Pancreas (tissue), 10 donors: ENCODE measurements at regions not wholly inside any gene's neighbourhood (a gene's known extent, or its start where the extent isn't known, plus 50 kb on each side); places are given as distances from the start of the nearest gene placed in this dataset.
"Not testable (repeated sequence)": the region's sequence is repeated elsewhere in the genome, so short reads cannot be mapped to it uniquely, and the experiment has no call there.

ENCODE experiments used
- ATAC-seq, 4 donors: fragments of 200-7000 bp; cut with Tn5 transposase; one replicate each; pipeline versions ENCODE4 v1.8.0 to v1.9.1; 2020; ENCODE audit warnings: mild to moderate bottlenecking in 4 of 4, moderate library complexity in 4 of 4
- DNase-seq, 6 donors: peaks; one replicate each; pipeline ENCODE4 v3.0.0-alpha.2; 2020
- FAIRE-seq: peaks from 2 replicates; lab custom pipeline; 2012; peaks lifted over from hg19 to GRCh38; lab: Jason Lieb, UNC
- H3K27ac ChIP-seq, 4 donors: fragments of 200-600 bp; sonication (generic); 1 replicate in 3 of 4; 2 replicates in 1 of 4; pipeline versions ENCODE4 v1.5.0 to v1.8.0; 2020
- H3K27me3 ChIP-seq, 4 donors: fragments of 200-600 bp; one replicate each; pipeline ENCODE4 v1.8.0; 2021
- H3K36me3 ChIP-seq, 3 donors: fragments of 200-600 bp; sonication (generic) in 1 of 3; one replicate each; pipeline versions ENCODE4 v1.5.0 to v1.8.0; 2020 to 2021
- H3K4me1 ChIP-seq, 3 donors: fragments of 200-600 bp; one replicate each; pipeline ENCODE4 v1.8.0; 2021
- H3K4me3 ChIP-seq, 4 donors: fragments of 200-600 bp; sonication (generic) in 2 of 4; one replicate each; pipeline versions ENCODE4 v1.5.0 to v1.8.0; 2020 to 2021
- H3K9me3 ChIP-seq, 4 donors: fragments of 200-600 bp; one replicate each; pipeline ENCODE4 v1.8.0; 2021
- WGBS, 2 donors: extraction: QIAGEN DNeasy Blood & Tissue Kit; methylation state at CpG; one replicate each; pipeline ENCODE4 v1.1.7; 2013; 5-methylcytosine and 5-hydroxymethylcytosine counted together
- intact Hi-C, 3 donors: fragments of 100-400 bp; cut with DNase I; formaldehyde crosslinking; loops; one replicate each; pipeline versions ENCODE4 v1.11.1 to v1.14.2; 2022
- TF ChIP-seq, protein P1 (sequence below), 4 donors: fragments of 200-600 bp; sonication (generic) in 3 of 4; IDR thresholded peaks; one replicate each; pipeline versions ENCODE4 v1.5.0 to v1.8.0; 2021; ENCODE audit warnings: antibody characterized with exemption in 4 of 4
- donor health status: healthy with polysubstance abuse.
- donor health status: DM: no; HTN: no; CAD: no; lungs with moderate emphysema.
- donor health status: DM: no; HTN: no; CAD: no.
- donor health status: control.
- donor health status: control.
- donor health status: Bipolar disorder and iron deficiency.
- donor health status: DM: yes; HTN: yes; CAD: no.
- donor health status: DM: no; HTN: no; CAD: no.
- donor health status: DM: no; HTN: no; CAD: no.
- donor health status: DM: yes; HTN: yes; CAD: no.

- DNase-seq = peak in 1 of 6 donors; percentile 6
- H3K27ac ChIP-seq = no peak overlapping the region
- TF ChIP-seq, protein P1, sequence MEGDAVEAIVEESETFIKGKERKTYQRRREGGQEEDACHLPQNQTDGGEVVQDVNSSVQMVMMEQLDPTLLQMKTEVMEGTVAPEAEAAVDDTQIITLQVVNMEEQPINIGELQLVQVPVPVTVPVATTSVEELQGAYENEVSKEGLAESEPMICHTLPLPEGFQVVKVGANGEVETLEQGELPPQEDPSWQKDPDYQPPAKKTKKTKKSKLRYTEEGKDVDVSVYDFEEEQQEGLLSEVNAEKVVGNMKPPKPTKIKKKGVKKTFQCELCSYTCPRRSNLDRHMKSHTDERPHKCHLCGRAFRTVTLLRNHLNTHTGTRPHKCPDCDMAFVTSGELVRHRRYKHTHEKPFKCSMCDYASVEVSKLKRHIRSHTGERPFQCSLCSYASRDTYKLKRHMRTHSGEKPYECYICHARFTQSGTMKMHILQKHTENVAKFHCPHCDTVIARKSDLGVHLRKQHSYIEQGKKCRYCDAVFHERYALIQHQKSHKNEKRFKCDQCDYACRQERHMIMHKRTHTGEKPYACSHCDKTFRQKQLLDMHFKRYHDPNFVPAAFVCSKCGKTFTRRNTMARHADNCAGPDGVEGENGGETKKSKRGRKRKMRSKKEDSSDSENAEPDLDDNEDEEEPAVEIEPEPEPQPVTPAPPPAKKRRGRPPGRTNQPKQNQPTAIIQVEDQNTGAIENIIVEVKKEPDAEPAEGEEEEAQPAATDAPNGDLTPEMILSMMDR (IDR thresholded peaks at IDR 0.05) = no peak
Measured at GRCh38 chr9:93891549-93892310, 63.4 kb downstream of the BARX1 start.

DNA sequence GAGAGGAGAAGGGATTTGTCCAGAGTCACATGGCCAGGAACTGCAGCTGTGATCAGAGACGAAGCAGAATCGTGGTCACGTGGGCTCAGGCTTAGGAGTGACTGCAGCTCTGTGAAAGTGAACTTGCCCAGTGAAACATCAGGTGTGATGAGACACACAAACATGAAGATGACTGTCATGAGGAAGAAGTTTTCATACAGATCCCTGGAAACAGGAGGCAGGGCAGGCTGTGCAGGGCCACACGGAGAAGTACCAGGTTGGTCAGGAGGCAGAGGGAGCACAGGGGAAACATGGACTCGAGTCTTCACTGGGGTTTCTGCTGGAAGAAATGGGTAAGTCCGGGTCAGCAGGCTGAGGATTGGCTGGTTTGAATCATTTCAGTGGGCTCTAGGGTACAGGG is 64.1 kb downstream of the BARX1 start:
- TF ChIP-seq, protein P1 (IDR thresholded peaks at IDR 0.05) = no peak
- no peaks in the 10 kb centered on the region for H3K27me3 ChIP-seq
- no peaks in the 10 kb centered on the region for H3K9me3 ChIP-seq

More at GRCh38 chr9:93891549-93892310, 63.4 kb downstream of the BARX1 start:
- FAIRE-seq (no peak), ATAC-seq (no peak)
- WGBS, 2 donors = 72 to 77% methylated on average over 4 of the region's 4 CpGs
- Histone ChIP-seq H3K36me3 (no peaks in the 10 kb centered on the region), H3K4me3 (no peak overlapping the region), H3K27me3 (no peaks in the 10 kb centered on the region), H3K4me1 (peaks cover 12 to 17% (median 17%) of the 10 kb centered on the region in 3 donors), H3K9me3 (no peaks in the 10 kb centered on the region)
- intact Hi-C loops = no loop called here

GRCh38 chr9:93890436-93890935 is 64.7 kb downstream of the BARX1 start:
- H3K9me3 ChIP-seq = no peaks in the 10 kb centered on the region
- DNase-seq (peak in 1 of 6 donors; percentile 3), ATAC-seq (no peak), FAIRE-seq (no peak)
- no peaks in the 10 kb centered on the region for H3K36me3 ChIP-seq
- peaks cover 10 to 17% (median 11%) of the 10 kb centered on the region in 3 donors for H3K4me1 ChIP-seq
- no peaks in the 10 kb centered on the region for H3K27me3 ChIP-seq
- intact Hi-C loops = no loop called here
- no peak overlapping the region for H3K4me3 ChIP-seq
- H3K27ac ChIP-seq = no peak overlapping the region
- TF ChIP-seq, protein P1 (IDR thresholded peaks at IDR 0.05) = no peak
- 71 to 72% methylated on average over 2 of the region's 2 CpGs for WGBS, 2 donors

More for the DNA sequence above, 64.1 kb downstream of the BARX1 start:
- intact Hi-C loops = no loop called here
- peaks cover 12 to 17% (median 17%) of the 10 kb centered on the region in 3 donors for H3K4me1 ChIP-seq
- DNase-seq (peak in 1 of 6 donors; percentile 3), FAIRE-seq (no peak), ATAC-seq (no peak)
- 89% methylated on average over 6 of the region's 6 CpGs for WGBS, 2 donors
- no peak overlapping the region for H3K4me3 ChIP-seq
- H3K27ac ChIP-seq = no peak overlapping the region
- no peaks in the 10 kb centered on the region for H3K36me3 ChIP-seq

DNA sequence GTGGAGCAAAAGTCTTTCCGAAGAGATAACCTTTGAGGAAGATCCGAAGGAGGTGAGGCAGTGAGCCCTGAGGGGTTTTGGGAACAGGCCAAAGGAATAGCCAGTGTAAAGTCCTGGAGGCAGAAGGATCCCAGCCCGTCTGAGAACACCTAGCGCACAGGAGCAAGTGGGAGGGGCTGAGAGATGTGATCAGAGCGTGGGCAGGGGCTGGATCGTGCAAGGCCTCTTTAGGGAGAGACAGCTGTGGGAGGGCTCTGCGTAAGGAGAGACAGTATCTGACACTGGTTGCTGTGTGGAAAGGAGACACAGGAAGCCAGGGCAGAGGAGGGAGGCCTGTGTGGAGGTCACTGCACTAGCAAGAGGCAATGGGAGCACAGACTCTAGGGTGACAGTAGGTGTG is 68.2 kb downstream of the BARX1 start:
- peak in 1 of 6 donors; percentile 2 for DNase-seq
- TF ChIP-seq, protein P1 (IDR thresholded peaks at IDR 0.05) = no peak
- no peaks in the 10 kb centered on the region for H3K27me3 ChIP-seq
- no peak overlapping the region for H3K4me3 ChIP-seq
- H3K36me3 ChIP-seq = no peaks in the 10 kb centered on the region
- WGBS, 2 donors = 80 to 83% methylated on average over 7 of the region's 7 CpGs
- ATAC-seq = no peak
- no peak overlapping the region for H3K27ac ChIP-seq
- H3K4me1 ChIP-seq = no peaks in the 10 kb centered on the region
- intact Hi-C loops = no loop called here
- no peak for FAIRE-seq
- no peaks in the 10 kb centered on the region for H3K9me3 ChIP-seq

DNA sequence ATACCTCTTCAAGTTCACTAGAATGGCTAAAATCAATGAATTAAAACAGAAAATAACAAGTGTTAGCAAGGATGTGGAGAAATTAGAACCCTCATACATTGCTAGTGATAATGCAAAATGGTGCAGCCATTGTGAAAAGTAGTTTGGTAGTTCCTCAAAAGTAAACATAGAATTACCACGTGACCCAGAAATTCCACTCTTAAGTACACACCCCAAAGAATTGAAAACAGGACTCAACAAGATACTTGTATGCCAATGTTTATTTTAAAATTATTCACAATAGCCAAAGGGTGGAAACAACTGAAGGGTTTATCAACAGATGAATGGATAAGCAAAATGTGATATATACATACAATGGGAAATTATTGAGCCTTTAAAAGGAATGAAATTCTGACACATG is 70.3 kb downstream of the BARX1 start:
- Histone ChIP-seq H3K27ac (no peak overlapping the region), H3K9me3 (no peaks in the 10 kb centered on the region), H3K27me3 (no peaks in the 10 kb centered on the region), H3K4me3 (no peak overlapping the region), H3K4me1 (no peaks in the 10 kb centered on the region), H3K36me3 (no peaks in the 10 kb centered on the region)
- whole genome bisulfite sequencing, 2 donors = 8 to 12% methylated on average over 1 of the region's 1 CpG
- TF ChIP-seq, protein P1 (IDR thresholded peaks at IDR 0.05) = no peak
- intact Hi-C loops = no loop called here
- ATAC-seq = no peak
- DNase-seq = no peak
- no peak for FAIRE-seq

- DNase-seq, FAIRE-seq, H3K27ac ChIP-seq, H3K4me1 ChIP-seq, H3K36me3 ChIP-seq, intact Hi-C loops, ATAC-seq, H3K4me3 ChIP-seq, H3K9me3 ChIP-seq, H3K27me3 ChIP-seq: not testable (repeated sequence)
- WGBS, 2 donors = 93 to 94% methylated on average over 32 to 35 of the region's 35 CpGs
Measured at GRCh38 chr9:93879662-93880407, 75.3 kb downstream of the BARX1 start.
